T-helper 17 cell (primary cell): ENCODE measurements at regions not wholly inside any gene's neighbourhood (a gene's known extent, or its start where the extent isn't known, plus 50 kb on each side); places are given as distances from the start of the nearest gene placed in this dataset.
"Not testable (repeated sequence)": the region's sequence is repeated elsewhere in the genome, so short reads cannot be mapped to it uniquely, and the experiment has no call there.

ENCODE experiments used
- ATAC-seq: fragments of 150-1000 bp; cut with Tn5 transposase; 2 replicates; pipeline ENCODE4 v1.10.0; 2021; ENCODE audit warnings: mild to moderate bottlenecking, moderate library complexity
- DNase-seq, 3 donors: peaks; one replicate each; pipeline versions ENCODE4 v3.0.0 to v3.0.0-alpha.2; 2020 to 2021
- H3K9me3 ChIP-seq: one replicate; pipeline ENCODE4 v1.7.0; 2013; ENCODE audit warnings: low read length, mild to moderate bottlenecking; ENCODE audit not compliant: control insufficient read depth, poor library complexity, severe bottlenecking
- H3K27ac Mint-ChIP-seq: one replicate; pipeline ENCODE4 v1.8.0; 2022; ENCODE audit warnings: mild to moderate bottlenecking, moderate library complexity, mixed read lengths
- H3K27me3 Mint-ChIP-seq: one replicate; pipeline ENCODE4 v1.8.0; 2022; ENCODE audit warnings: mixed read lengths
- H3K36me3 Mint-ChIP-seq: one replicate; pipeline ENCODE4 v1.8.0; 2022; ENCODE audit warnings: low read depth, mixed read lengths
- H3K4me1 Mint-ChIP-seq: one replicate; pipeline ENCODE4 v1.8.0; 2022; ENCODE audit warnings: mild to moderate bottlenecking, mixed read lengths
- H3K4me3 Mint-ChIP-seq: one replicate; pipeline ENCODE4 v1.8.0; 2022; ENCODE audit warnings: mild to moderate bottlenecking, moderate library complexity, mixed read lengths

DNA sequence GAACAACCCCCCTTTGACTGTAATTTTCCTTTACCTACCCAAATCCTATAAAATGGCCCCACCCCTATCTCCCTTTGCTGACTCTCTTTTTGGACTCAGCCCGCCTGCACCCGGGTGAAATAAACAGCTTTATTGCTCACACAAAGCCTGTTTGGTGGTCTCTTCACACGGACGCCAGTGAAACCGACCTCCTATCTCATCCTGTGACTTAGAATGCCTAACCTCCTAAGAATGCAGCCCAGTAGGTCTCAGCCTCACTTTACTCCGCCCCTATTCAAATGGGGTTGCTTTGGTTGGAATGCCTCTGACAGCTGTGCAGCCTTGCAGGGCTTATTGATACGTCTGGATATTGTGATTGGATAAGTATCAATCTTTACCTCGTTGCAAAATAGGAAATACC, 243.8 kb upstream of the PROK2 start:
- not testable (repeated sequence) for H3K27me3 Mint-ChIP-seq, H3K27ac Mint-ChIP-seq, ATAC-seq, H3K4me3 Mint-ChIP-seq, H3K4me1 Mint-ChIP-seq, H3K9me3 ChIP-seq, DNase-seq, H3K36me3 Mint-ChIP-seq

DNA sequence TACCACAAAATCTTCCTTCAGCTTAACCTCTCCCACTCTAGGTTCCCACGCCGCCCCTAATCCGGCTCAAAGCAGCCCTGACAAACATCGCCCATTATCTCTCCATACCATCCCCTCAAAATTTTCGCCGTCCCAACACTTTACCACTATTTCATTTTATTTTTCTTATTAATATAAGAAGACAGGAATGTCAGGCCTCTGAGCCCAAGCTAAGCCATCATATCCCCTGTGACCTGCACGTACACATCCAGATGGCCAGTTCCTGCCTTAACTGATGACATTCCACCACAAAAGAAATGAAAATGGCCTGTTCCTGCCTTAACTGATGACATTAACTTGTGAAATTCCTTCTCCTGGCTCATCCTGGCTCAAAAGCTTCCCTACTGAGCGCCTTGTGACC, 243.4 kb upstream of the PROK2 start:
- H3K4me1 Mint-ChIP-seq, H3K4me3 Mint-ChIP-seq, H3K27me3 Mint-ChIP-seq, ATAC-seq, H3K36me3 Mint-ChIP-seq, H3K9me3 ChIP-seq, H3K27ac Mint-ChIP-seq, DNase-seq: not testable (repeated sequence)

DNA sequence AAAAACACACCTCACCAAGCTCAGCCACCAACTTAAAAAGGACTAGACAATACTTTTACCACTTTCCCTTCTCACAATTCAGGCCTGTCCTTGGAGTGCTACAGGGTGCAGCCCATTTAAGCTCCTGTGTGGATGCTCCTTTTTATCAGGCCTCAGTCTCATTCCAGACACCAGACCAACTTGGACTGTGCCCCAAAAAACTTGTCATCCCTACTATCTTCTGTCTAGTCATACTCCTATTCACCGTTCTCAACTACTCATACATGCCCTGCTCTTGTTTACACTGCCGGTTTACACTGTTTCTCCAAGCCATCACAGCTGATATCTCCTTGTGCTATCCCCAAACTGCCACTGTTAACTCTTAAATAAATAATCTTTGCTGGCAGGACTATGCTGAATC, 242.8 kb upstream of the PROK2 start:
- H3K4me1 Mint-ChIP-seq, H3K27me3 Mint-ChIP-seq, ATAC-seq, H3K27ac Mint-ChIP-seq, DNase-seq, H3K36me3 Mint-ChIP-seq, H3K4me3 Mint-ChIP-seq, H3K9me3 ChIP-seq: not testable (repeated sequence)

DNA sequence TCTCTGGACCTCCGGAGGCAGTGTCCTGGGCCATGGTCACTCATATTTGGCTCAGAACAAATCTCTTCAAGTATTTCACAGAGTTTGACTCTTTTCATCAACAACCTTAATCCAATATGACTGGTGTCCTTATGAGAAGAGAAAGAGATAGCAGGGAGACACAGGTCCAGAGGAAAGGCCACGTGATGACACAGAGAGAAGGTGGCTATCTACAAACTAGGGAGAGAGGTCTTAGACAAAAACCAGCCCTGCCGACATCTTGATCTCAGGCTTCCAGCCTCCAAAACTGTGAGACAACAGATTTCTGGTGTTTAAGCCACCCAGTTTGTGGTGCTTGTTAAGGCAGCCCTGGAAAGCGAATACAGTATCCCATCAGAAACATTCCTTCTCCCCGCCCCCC, 237.1 kb upstream of the PROK2 start:
- no peaks in the 10 kb centered on the region for H3K9me3 ChIP-seq
- DNase-seq (no peak), ATAC-seq (no peak)
- H3K27me3 Mint-ChIP-seq: no peaks in the 10 kb centered on the region
- H3K36me3 Mint-ChIP-seq: no peaks in the 10 kb centered on the region
- H3K4me3 Mint-ChIP-seq: no peak overlapping the region
- H3K4me1 Mint-ChIP-seq: no peaks in the 10 kb centered on the region
- no peak overlapping the region for H3K27ac Mint-ChIP-seq

DNA sequence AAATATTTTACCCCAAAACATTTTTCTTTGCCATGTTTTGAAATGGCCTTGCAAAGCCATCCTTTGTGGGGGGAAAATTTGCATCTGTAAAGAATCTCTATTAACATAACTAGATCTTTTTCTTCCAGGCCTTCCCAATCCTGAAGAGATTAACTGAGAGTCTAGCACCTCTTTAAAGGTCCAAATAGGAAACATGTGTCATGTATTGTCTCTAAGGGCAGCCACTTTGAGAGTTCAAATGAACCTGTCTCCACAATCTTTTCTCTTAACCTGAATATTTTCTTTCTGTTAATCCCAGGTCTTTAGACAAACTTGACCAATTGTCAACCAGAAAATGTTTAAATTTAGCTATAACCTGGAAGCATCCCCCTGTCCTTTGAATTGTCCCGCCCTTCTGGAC, 236.6 kb upstream of the PROK2 start:
- Mint-ChIP-seq H3K4me1 (no peaks in the 10 kb centered on the region), H3K27ac (no peak overlapping the region), H3K4me3 (no peak overlapping the region), H3K36me3 (no peaks in the 10 kb centered on the region), H3K27me3 (no peaks in the 10 kb centered on the region)
- ATAC-seq: no peak
- DNase-seq: no peak
- no peaks in the 10 kb centered on the region for H3K9me3 ChIP-seq

DNA sequence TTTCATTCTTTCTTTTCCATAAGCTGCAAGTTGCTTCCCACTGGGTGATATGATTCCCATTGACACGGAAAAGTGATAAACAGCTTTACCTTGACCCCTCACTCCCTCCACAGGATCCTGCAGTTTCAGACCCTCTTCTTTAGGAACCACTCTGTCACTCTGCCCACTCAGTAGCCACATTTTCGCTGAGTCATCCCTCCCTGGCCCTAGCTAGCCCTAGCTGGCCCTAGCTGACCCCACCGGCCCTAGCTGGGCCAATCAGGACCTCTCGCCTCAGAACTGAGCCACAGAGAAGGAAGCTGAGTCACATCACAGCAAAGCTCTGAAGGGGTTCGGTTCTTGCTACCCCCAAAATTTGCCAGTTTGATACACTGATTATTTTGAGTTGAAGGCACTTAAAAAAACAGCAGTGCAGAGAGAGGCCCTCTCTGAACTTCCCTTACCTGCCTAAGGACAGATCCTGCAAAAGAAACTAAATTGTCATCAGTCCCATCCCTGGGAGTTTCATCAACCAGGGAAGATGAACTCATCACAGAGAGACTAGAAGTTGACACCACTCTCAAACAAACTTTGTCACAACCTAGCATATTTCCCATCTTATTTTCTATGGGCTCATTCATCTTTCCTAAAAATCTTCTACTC, 233.5 kb upstream of the PROK2 start:
- DNase-seq (no peak), ATAC-seq (no peak)
- no peak overlapping the region for H3K4me3 Mint-ChIP-seq
- H3K36me3 Mint-ChIP-seq: no peaks in the 10 kb centered on the region
- H3K4me1 Mint-ChIP-seq: no peaks in the 10 kb centered on the region
- H3K27ac Mint-ChIP-seq: no peak overlapping the region
- peaks cover 17% of the 10 kb centered on the region for H3K27me3 Mint-ChIP-seq
- H3K9me3 ChIP-seq: no peaks in the 10 kb centered on the region

DNA sequence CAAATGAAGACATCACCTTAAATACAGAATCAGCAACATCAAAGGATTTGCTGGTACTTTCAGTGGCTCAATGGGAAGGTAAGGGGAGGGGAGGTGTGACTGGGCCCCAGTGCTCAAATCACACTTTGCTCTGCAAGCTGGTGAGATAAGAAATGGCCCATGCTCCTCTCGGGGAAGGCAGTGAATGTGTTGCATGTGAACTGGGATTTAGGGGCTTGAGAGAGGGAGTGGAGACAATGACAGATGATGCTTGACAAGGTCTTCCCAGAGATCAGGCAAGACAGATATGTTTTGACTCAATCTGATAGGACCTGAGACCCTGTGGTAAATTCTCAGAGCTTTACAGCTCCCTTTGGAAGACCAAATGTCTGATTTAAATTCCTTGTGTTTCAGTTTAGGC, 233.0 kb upstream of the PROK2 start:
- H3K36me3 Mint-ChIP-seq: no peaks in the 10 kb centered on the region
- ATAC-seq (no peak), DNase-seq (no peak)
- no peaks in the 10 kb centered on the region for H3K9me3 ChIP-seq
- H3K27me3 Mint-ChIP-seq: peaks cover 20% of the 10 kb centered on the region
- no peak overlapping the region for H3K4me3 Mint-ChIP-seq
- no peaks in the 10 kb centered on the region for H3K4me1 Mint-ChIP-seq
- no peak overlapping the region for H3K27ac Mint-ChIP-seq

DNA sequence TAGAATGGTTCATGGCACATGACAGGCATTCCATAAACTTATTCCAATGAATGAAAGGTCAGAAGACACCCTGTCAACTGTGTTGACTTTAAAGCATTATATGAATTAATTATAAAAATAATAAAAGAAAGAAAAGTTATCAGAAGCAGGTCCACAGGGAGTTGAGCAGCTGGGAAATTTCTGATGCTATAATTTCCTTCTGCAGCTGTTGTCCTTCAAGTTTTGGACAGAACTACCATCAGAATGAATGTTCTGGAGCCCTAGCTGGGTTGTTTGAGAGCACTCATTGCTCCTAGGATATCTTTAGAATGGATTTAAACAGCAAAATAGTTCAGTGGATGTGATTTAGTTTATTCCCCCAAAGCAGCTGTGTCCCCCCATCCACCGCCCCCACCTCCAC, 232.4 kb upstream of the PROK2 start:
- no peaks in the 10 kb centered on the region for H3K9me3 ChIP-seq
- Mint-ChIP-seq H3K4me3 (no peak overlapping the region), H3K27ac (no peak overlapping the region), H3K4me1 (no peaks in the 10 kb centered on the region), H3K27me3 (peaks cover 26% of the 10 kb centered on the region), H3K36me3 (no peaks in the 10 kb centered on the region)
- ATAC-seq: no peak
- DNase-seq: no peak

DNA sequence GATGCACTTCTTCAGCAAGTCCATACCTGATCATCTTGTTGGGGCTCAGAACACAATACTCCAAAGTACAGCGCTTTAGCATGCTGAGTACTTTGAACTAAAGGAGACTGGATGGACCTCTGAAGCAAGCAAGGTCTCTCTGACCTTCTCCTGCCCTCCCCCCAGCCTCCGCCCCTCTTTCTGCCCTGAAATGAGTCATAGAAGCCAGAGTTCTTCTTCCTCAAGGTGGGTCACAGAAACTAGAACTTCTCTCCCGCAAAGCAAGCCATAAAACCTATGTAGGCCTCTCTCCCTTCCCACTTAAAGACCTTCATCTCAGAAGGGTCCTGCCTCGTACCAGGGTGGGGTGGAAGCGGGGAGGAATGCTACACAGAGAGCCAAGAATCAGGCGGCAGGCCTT, 230.5 kb upstream of the PROK2 start:
- Mint-ChIP-seq H3K36me3 (no peaks in the 10 kb centered on the region), H3K4me1 (no peaks in the 10 kb centered on the region), H3K4me3 (no peak overlapping the region), H3K27me3 (peaks cover 38% of the 10 kb centered on the region), H3K27ac (no peak overlapping the region)
- ATAC-seq (no peak), DNase-seq (no peak)
- H3K9me3 ChIP-seq: no peaks in the 10 kb centered on the region

DNA sequence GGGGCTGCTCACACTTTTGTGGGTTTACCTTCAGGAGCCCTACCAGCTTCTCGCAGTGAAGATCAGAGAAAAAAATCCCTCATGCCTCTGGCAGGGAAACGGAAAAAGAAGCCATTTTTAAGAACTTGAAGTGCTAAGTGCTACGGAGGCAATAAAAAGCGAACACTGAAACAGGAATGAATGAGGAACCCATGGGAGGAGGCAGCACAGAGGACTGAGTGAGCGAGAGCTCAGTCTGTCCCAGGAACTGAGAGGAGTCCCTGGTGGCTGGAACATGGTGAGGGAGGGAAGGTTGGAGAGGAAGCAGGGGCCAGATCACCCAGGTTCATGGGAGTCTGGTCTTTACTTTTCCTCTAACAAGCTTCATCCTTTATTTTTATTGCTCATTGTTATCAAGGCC, 228.1 kb upstream of the PROK2 start:
- H3K4me3 Mint-ChIP-seq: no peak overlapping the region
- H3K4me1 Mint-ChIP-seq: peaks cover 2% of the 10 kb centered on the region
- no peaks in the 10 kb centered on the region for H3K36me3 Mint-ChIP-seq
- DNase-seq (no peak), ATAC-seq (no peak)
- H3K27me3 Mint-ChIP-seq: peaks cover 59% of the 10 kb centered on the region
- H3K27ac Mint-ChIP-seq: no peak overlapping the region
- no peaks in the 10 kb centered on the region for H3K9me3 ChIP-seq

DNA sequence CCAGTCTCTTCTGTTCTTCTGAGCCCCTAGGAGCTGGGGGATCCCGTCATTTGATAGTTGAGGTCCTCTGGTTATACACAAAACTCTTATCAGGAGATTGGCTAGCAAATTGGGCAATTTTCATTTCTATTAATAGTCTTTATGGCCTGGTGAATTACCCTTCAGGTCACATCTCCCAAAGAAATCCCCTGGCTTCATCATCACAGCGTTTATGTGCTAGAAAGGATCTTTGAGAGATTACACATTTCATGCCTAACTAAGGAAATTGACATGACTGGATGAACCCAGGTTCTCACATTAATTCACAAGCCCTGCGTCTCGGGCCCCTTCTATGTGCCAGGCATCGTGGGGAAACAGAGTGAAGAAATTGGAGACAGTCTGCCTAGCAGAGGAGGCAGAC, 227.4 kb upstream of the PROK2 start:
- H3K9me3 ChIP-seq: no peaks in the 10 kb centered on the region
- H3K4me3 Mint-ChIP-seq: no peak overlapping the region
- peaks cover 66% of the 10 kb centered on the region for H3K27me3 Mint-ChIP-seq
- ATAC-seq: no peak
- no peak for DNase-seq
- peaks cover 2% of the 10 kb centered on the region for H3K4me1 Mint-ChIP-seq
- H3K27ac Mint-ChIP-seq: no peak overlapping the region
- no peaks in the 10 kb centered on the region for H3K36me3 Mint-ChIP-seq

DNA sequence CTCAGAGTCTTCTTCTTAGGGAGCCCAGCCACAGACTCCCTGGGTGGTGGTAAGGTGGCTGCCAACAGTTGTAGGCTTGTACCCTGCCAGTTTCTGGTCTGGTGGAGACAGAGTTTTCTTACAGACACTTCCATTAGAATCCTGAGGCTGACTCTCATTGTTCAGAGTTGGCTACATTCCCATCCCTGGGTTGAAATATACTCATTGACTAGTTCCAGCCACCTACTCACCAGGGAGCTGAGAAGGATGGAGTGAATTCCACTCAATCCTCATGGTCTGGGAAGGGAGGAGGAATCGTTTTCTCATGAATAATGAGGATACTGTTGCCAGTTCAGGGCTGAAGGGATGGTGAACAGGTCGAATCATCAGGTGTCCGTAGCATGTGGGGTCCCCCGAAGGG, 226.5 kb upstream of the PROK2 start:
- no peaks in the 10 kb centered on the region for H3K9me3 ChIP-seq
- H3K27me3 Mint-ChIP-seq: peaks cover 67% of the 10 kb centered on the region
- H3K4me1 Mint-ChIP-seq: peaks cover 2% of the 10 kb centered on the region
- ATAC-seq (no peak), DNase-seq (no peak)
- H3K36me3 Mint-ChIP-seq: no peaks in the 10 kb centered on the region
- no peak overlapping the region for H3K4me3 Mint-ChIP-seq
- H3K27ac Mint-ChIP-seq: no peak overlapping the region

DNA sequence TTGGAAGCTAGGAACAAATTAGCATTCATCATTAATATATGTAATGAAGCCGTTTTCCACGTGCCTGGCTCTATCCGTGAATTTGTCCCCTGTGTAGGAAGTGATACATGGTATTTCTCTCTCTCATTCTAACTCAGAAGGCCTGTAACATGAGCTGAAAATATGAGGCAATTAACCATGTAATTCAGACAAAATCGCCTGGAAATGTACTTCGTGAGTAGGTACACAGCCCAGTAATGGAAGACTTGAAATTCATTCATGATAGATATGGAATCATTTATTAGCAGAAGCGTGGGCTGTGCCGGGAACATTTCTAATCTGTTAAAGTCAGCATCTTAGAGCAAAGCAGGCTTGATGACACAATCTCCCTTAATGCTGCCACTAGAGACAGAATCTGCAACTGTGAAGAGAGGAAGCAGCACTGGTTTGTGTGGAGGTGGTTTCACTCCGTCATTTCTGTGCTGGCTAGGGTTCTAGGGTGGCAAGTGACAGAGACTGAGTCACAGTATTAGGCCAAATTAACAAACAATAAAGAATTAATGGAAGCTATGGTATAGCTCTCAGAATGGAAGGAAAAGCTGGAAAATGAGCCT, 225.0 kb upstream of the PROK2 start:
- ATAC-seq (no peak), DNase-seq (no peak)
- no peak overlapping the region for H3K27ac Mint-ChIP-seq
- no peaks in the 10 kb centered on the region for H3K9me3 ChIP-seq
- peaks cover 54% of the 10 kb centered on the region for H3K27me3 Mint-ChIP-seq
- H3K4me1 Mint-ChIP-seq: peaks cover 2% of the 10 kb centered on the region
- H3K36me3 Mint-ChIP-seq: no peaks in the 10 kb centered on the region
- no peak overlapping the region for H3K4me3 Mint-ChIP-seq

DNA sequence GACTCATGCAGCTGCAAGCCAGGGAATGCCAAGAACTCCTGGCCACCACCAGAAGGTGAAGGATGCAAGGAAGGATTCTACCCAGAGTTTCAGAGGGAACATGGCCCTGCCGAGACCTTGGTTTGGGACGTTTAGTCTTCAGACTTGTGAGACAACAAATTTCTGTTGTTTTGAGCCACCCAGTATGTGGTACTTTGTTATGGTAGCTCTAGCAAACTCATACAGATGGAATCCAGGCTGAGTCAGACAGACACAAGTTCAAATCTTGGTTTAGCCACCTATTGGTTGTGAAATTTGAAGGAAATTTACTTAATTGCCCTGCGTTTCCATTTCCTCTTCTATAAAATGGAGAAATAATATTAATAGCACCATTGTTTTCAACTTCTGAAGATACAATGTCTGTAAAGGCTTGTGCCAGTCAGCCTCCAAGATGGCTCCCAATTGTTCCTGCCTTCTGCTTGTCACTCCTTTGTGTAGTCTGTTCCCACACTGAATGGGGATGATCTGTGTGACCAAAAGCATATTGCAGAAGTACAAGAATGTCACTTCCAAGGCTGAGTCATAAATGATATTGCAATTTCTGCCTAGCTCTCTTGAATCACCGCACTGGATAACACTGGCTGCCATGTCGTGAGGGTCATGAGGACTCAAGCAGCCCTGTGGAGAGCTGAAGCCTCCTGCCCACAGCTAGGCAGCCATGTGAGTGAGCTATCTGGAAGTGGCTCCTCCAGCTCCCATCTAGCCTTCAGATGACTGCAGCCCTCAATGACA, 223.5 kb upstream of the PROK2 start:
- Mint-ChIP-seq H3K27me3 (peaks cover 58% of the 10 kb centered on the region), H3K36me3 (no peaks in the 10 kb centered on the region), H3K27ac (no peak overlapping the region), H3K4me1 (peaks cover 2% of the 10 kb centered on the region), H3K4me3 (no peak overlapping the region)
- H3K9me3 ChIP-seq: no peaks in the 10 kb centered on the region
- DNase-seq: no peak
- ATAC-seq: no peak
